HCT116 (cell line): ENCODE measurements at regions not wholly inside any gene's neighbourhood (a gene's known extent, or its start where the extent isn't known, plus 50 kb on each side); places are given as distances from the start of the nearest gene placed in this dataset.
"Not testable (repeated sequence)": the region's sequence is repeated elsewhere in the genome, so short reads cannot be mapped to it uniquely, and the experiment has no call there.

Experiments used
- EZH2phosphoT487 ChIP-seq: fragments of 200-600 bp; IDR thresholded peaks from 2 replicates; pipeline ENCODE4 v1.6.1; 2018; ENCODE audit warnings: antibody characterized with exemption, borderline replicate concordance
- REST ChIP-seq: IDR thresholded peaks from 2 replicates; pipeline ENCODE4 v1.6.1; 2012; ENCODE audit warnings: low read depth
- TCF7L2 ChIP-seq: IDR thresholded peaks from 2 replicates; pipeline ENCODE4 v1.7.0; 2011; ENCODE audit warnings: borderline replicate concordance, inconsistent platforms; ENCODE audit not compliant: insufficient read depth, insufficient read length; ENCODE audit errors: extremely low read depth

- not testable (repeated sequence) for TF ChIP-seq REST, EZH2phosphoT487, TCF7L2
These were observed 61.4 kb upstream of the ACTRT2 start for GRCh38 chr1:2959881-2960280.
